ENCODE measurements at regions not wholly inside any gene's neighbourhood (a gene's known extent, or its start where the extent isn't known, plus 50 kb on each side); places are given as distances from the start of the nearest gene placed in this dataset.

DNA sequence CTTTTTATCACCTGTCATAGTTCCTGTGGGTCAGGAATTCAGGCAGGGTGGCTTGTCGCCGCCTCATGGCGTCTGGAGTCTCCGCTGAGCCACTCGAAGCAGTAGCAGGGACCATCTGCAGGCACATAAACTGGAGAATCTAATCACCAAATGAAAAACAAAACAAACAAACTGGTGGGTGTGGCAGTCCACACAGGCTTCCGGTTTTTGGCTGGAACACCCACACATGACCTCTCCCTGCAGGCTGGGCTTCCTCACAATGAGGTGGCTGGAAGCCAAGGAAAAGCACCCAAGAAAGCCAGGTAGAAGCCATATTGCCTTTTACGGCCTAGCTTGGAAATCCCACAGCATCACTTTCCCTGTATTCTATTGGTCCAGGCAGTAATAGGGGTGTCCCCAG is 197.0 kb downstream of the SYK start:
- TF ChIP-seq GATA2 (IDR thresholded peaks at IDR 0.05; ENCODE audit: low read depth, low read length) (no peak), GATA3 (IDR thresholded peaks at IDR 0.05; ENCODE audit: low read depth, low read length) (no peak)

Measured in SH-SY5Y (cell line).